Panc1 (cell line): ENCODE measurements at regions not wholly inside any gene's neighbourhood (a gene's known extent, or its start where the extent isn't known, plus 50 kb on each side); places are given as distances from the start of the nearest gene placed in this dataset.

Experiments
- ATAC-seq: fragments of 200-7000 bp; cut with Tn5 transposase; 2 replicates; pipeline ENCODE4 v1.9.1; 2020; ENCODE audit warnings: mild to moderate bottlenecking, moderate library complexity
- BruUV-seq: library from RNA; stranded (reverse); fragments of 400-500 nt; replicated peaks from 2 replicates; lab custom pipeline; 2021; lab: Mats Ljungman, UMichigan
- CTCF ChIA-PET: fragments of 300-600 bp; sonication (Branson Sonifier 250); formaldehyde crosslinking; loops from one replicate; lab custom pipeline; 2022; ENCODE audit warnings: antibody characterized with exemption; lab: Charles Lee
- POLR2A ChIA-PET: fragments of 300-600 bp; sonication (Branson Sonifier 250); formaldehyde crosslinking; loops from one replicate; lab custom pipeline; 2022; ENCODE audit warnings: antibody characterized with exemption; lab: Charles Lee
- DNase-seq: peaks from one replicate; pipeline ENCODE4 v3.0.0-alpha.2; 2010; ENCODE audit warnings: low read depth, low spot score
- H3K27ac ChIP-seq: 2 replicates; pipeline ENCODE4 v1.5.1; 2011; ENCODE audit warnings: mild to moderate bottlenecking, low read length, inconsistent platforms
- H3K27me3 ChIP-seq: fragments of 200-500 bp; sonication (Bioruptor generic); 2 replicates; pipeline ENCODE4 v1.6.0; 2014; ENCODE audit warnings: low read length, inconsistent platforms; ENCODE audit not compliant: control insufficient read depth, insufficient read depth
- H3K36me3 ChIP-seq: fragments of 200-500 bp; sonication (Bioruptor generic); 2 replicates; pipeline ENCODE4 v1.5.1; 2014; ENCODE audit warnings: inconsistent platforms, mild to moderate bottlenecking, low read length, moderate library complexity; ENCODE audit not compliant: control insufficient read depth, insufficient read depth
- H3K4me1 ChIP-seq: 2 replicates; pipeline ENCODE4 v1.5.1; 2011; ENCODE audit warnings: inconsistent platforms, mild to moderate bottlenecking, low read length, moderate library complexity; ENCODE audit not compliant: control insufficient read depth, insufficient read depth
- H3K4me3 ChIP-seq, 2 experiments: 2 replicates each; pipeline ENCODE4 v1.5.1; 2011 to 2012; ENCODE audit warnings: low read depth in 2 of 2, low read length in 2 of 2, mild to moderate bottlenecking in 2 of 2, inconsistent platforms in 1 of 2, moderate library complexity in 1 of 2
- H3K9me3 ChIP-seq: fragments of 200-500 bp; sonication (Bioruptor generic); 2 replicates; pipeline ENCODE4 v1.5.1; 2014; ENCODE audit warnings: low read depth, mild to moderate bottlenecking, inconsistent platforms, low read length, moderate library complexity; ENCODE audit not compliant: control insufficient read depth, insufficient read depth
- CTCF ChIP-seq: fragments of 450-650 bp; IDR thresholded peaks from 2 replicates; pipeline ENCODE4 v1.5.1; 2017; ENCODE audit warnings: mild to moderate bottlenecking
- POLR2AphosphoS5 ChIP-seq: IDR thresholded peaks from 2 replicates; pipeline ENCODE4 v1.6.1; 2012; ENCODE audit warnings: mild to moderate bottlenecking, low read depth, low read length, moderate library complexity
- SIN3A ChIP-seq: IDR thresholded peaks from 2 replicates; pipeline ENCODE4 v1.6.1; 2012; ENCODE audit warnings: low read depth, mild to moderate bottlenecking, low read length, moderate library complexity, borderline replicate concordance; ENCODE audit not compliant: insufficient read depth
- TCF7L2 ChIP-seq: IDR thresholded peaks from 2 replicates; pipeline ENCODE4 v1.6.1; 2011; ENCODE audit warnings: mild to moderate bottlenecking, low read depth, low read length, inconsistent platforms
- in situ Hi-C: cut with HindIII; loops from 2 replicates; pipeline ENCODE4 v1.10.0; 2016; ENCODE audit warnings: low sequenced_read_pairs, low pct_unique_long_range_greater_than_20kb
- intact Hi-C: fragments of 100-400 bp; cut with micrococcal nuclease; formaldehyde crosslinking; loops from one replicate; pipeline ENCODE4 v1.10.0; 2022; ENCODE audit not compliant: unreplicated experiment
- TF ChIP-seq, protein P1 (sequence below), 2 experiments: IDR thresholded peaks; 2 replicates each; pipeline ENCODE4 v1.6.1; 2011 to 2012; ENCODE audit warnings: low read depth in 2 of 2, control low read depth in 1 of 2, low read length in 1 of 2, mild to moderate bottlenecking in 1 of 2, moderate library complexity in 1 of 2; ENCODE audit not compliant: insufficient read depth in 1 of 2

DNA sequence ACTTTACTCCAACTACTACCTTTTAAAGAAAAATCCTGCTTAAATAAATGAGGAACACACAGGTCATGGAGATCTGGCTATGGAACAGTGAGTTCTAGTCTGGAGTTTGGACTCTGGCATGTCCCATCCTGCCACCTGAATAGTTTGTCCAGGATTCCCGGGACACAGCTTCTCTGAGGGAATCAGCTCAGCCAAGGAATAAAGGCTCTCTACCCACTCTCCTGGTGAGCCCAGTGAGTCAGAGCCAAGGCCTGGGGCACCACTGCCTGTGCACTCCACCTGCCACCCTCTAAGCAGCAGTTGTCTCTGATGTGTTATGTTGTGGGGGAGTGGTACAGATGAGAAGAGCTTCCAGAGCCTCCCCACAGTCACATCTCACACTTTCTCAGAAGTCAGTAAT lies 113.5 kb downstream of the HTR5A start:
- DNase-seq: no peak
- H3K36me3 ChIP-seq: no peaks in the 10 kb centered on the region
- intact Hi-C loops (no loop called here), in situ Hi-C loops (no loop called here)
- no peak overlapping the region for H3K4me3 ChIP-seq
- no peaks in the 10 kb centered on the region for H3K27me3 ChIP-seq
- TF ChIP-seq SIN3A: no peak
- TF ChIP-seq CTCF: no peak
- TF ChIP-seq POLR2AphosphoS5: no peak
- TF ChIP-seq, protein P1, sequence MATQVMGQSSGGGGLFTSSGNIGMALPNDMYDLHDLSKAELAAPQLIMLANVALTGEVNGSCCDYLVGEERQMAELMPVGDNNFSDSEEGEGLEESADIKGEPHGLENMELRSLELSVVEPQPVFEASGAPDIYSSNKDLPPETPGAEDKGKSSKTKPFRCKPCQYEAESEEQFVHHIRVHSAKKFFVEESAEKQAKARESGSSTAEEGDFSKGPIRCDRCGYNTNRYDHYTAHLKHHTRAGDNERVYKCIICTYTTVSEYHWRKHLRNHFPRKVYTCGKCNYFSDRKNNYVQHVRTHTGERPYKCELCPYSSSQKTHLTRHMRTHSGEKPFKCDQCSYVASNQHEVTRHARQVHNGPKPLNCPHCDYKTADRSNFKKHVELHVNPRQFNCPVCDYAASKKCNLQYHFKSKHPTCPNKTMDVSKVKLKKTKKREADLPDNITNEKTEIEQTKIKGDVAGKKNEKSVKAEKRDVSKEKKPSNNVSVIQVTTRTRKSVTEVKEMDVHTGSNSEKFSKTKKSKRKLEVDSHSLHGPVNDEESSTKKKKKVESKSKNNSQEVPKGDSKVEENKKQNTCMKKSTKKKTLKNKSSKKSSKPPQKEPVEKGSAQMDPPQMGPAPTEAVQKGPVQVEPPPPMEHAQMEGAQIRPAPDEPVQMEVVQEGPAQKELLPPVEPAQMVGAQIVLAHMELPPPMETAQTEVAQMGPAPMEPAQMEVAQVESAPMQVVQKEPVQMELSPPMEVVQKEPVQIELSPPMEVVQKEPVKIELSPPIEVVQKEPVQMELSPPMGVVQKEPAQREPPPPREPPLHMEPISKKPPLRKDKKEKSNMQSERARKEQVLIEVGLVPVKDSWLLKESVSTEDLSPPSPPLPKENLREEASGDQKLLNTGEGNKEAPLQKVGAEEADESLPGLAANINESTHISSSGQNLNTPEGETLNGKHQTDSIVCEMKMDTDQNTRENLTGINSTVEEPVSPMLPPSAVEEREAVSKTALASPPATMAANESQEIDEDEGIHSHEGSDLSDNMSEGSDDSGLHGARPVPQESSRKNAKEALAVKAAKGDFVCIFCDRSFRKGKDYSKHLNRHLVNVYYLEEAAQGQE (IDR thresholded peaks at IDR 0.05; ENCODE audit: insufficient read depth in 1 of 2, low read depth in 2 of 2, low read length in 1 of 2): no peak
- no peak for TF ChIP-seq TCF7L2
- CTCF ChIA-PET: no interaction called here
- no peak overlapping the region for H3K27ac ChIP-seq
- BruUV-seq: no TSS peak
- peaks cover 20% of the 10 kb centered on the region; the same call in 1 of the 2 replicates for H3K9me3 ChIP-seq
- no peak for ATAC-seq
- no peaks in the 10 kb centered on the region for H3K4me1 ChIP-seq
- POLR2A ChIA-PET: no interaction called here

- ATAC-seq (no peak), DNase-seq (no peak)
- no peak overlapping the region for H3K27ac ChIP-seq
- intact Hi-C loops: no loop called here
- peaks cover 20% of the 10 kb centered on the region; the same call in 1 of the 2 replicates for H3K9me3 ChIP-seq
- ChIA-PET POLR2A (no interaction called here), CTCF (no interaction called here)
- BruUV-seq: no TSS peak
- TF ChIP-seq POLR2AphosphoS5 (no peak), TCF7L2 (no peak), CTCF (no peak), SIN3A (no peak)
- TF ChIP-seq, protein P1 (IDR thresholded peaks at IDR 0.05; ENCODE audit: insufficient read depth in 1 of 2, low read depth in 2 of 2, low read length in 1 of 2): no peak
- H3K4me3 ChIP-seq: no peak overlapping the region
- H3K4me1 ChIP-seq: no peaks in the 10 kb centered on the region
- in situ Hi-C loops: no loop called here
- H3K27me3 ChIP-seq: no peaks in the 10 kb centered on the region
- H3K36me3 ChIP-seq: no peaks in the 10 kb centered on the region
Measured at GRCh38 chr7:155184923-155185322, 112.8 kb upstream of the INSIG1 start.
